ENCODE measurements at regions not wholly inside any gene's neighbourhood (a gene's known extent, or its start where the extent isn't known, plus 50 kb on each side); places are given as distances from the start of the nearest gene placed in this dataset.

DNA sequence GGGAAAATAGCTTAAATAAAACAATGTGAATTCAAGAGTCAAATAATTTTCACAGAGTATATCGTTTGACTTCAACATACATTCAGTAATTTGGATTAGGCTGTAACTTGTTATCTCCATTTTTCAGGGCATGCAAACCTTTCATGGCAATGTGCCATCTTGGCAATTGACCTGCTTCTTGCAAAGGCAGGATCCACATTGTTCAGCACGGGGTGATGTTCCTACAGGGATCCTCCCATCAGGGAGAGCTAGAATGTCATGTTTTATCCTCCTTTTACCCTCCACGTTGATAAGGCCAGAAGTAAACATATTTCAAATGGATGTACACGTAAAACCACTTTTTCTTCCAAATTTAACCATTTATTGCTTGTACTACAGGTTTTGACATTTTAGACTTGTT is 314.4 kb downstream of the GALC start:
- no peak overlapping the region for H3K4ac ChIP-seq (ENCODE audit: low read depth, low read length)
- no peak overlapping the region for H3K14ac ChIP-seq (replicated peaks; ENCODE audit: low read depth, low read length)
- H3K27me3 ChIP-seq (ENCODE audit: control insufficient read depth, insufficient read depth, low read length) = no peaks in the 10 kb centered on the region
- no peak overlapping the region for H2BK120ac ChIP-seq (ENCODE audit: low read depth, low read length)
- no peak overlapping the region for H3K23ac ChIP-seq (ENCODE audit: low read depth, low read length)
- in situ Hi-C loops (cut with MboI; ENCODE audit: low sequenced_read_pairs) = no loop called here
- intact Hi-C loops (cut with micrococcal nuclease) = no loop called here
- no peak for ATAC-seq (ENCODE audit: low read depth)
- H3K9me1 ChIP-seq (ENCODE audit: insufficient read depth, low read length) = no peaks in the 10 kb centered on the region
- H3K9me3 ChIP-seq (ENCODE audit: control insufficient read depth, insufficient read depth, low read length) = no peaks in the 10 kb centered on the region
- no peaks in the 10 kb centered on the region for H3K79me1 ChIP-seq (ENCODE audit: low read depth in 1 of 2, low read length in 2 of 2)
- CTCF ChIA-PET = no interaction called here
- no peak overlapping the region for H3K56ac ChIP-seq (ENCODE audit: extremely low read depth, insufficient read depth, low read length)
- H4K8ac ChIP-seq (ENCODE audit: low read depth in 2 of 2, low read length in 2 of 2) = no peak overlapping the region
- H3K36me3 ChIP-seq (ENCODE audit: control insufficient read depth, insufficient read depth, low read length) = no peaks in the 10 kb centered on the region
- H3K18ac ChIP-seq (ENCODE audit: low read depth, low read length) = no peak overlapping the region
- no peak overlapping the region for H4K91ac ChIP-seq (ENCODE audit: insufficient read depth, low read depth, low read length)
- no peak for DNase-seq
- H3K4me1 ChIP-seq (ENCODE audit: control insufficient read depth, insufficient read depth, low read length) = no peaks in the 10 kb centered on the region
- H3K9ac ChIP-seq (ENCODE audit: low read depth, low read length) = no peak overlapping the region
- no peak overlapping the region for H3K4me3 ChIP-seq (ENCODE audit: insufficient read depth, low read depth, low read length)
- H2AK9ac ChIP-seq (replicated peaks; ENCODE audit: low read depth, low read length, poor library complexity) = no peak overlapping the region
- no peak overlapping the region for H2BK5ac ChIP-seq (ENCODE audit: low read depth, low read length, poor library complexity, severe bottlenecking)
- no peak overlapping the region for H2BK20ac ChIP-seq (ENCODE audit: low read depth, low read length)
- no peak overlapping the region for H2AK5ac ChIP-seq (ENCODE audit: low read depth, low read length)
- no peak overlapping the region for H3K27ac ChIP-seq (ENCODE audit: insufficient read depth, low read length)
- H3K4me2 ChIP-seq (ENCODE audit: low read depth, low read length) = no peak overlapping the region
- H4K20me1 ChIP-seq (ENCODE audit: insufficient read depth, low read length) = no peaks in the 10 kb centered on the region
- dilution Hi-C loops (cut with HindIII; ENCODE audit: low sequenced_read_pairs, unreplicated experiment) = no loop called here
- TF ChIP-seq BHLHE40 (IDR thresholded peaks at IDR 0.05; ENCODE audit: low read depth, low read length) = no peak
- no peak for TF ChIP-seq MAFK (IDR thresholded peaks at IDR 0.05; ENCODE audit: low read depth, low read length)
- TF ChIP-seq CTCF (conservative IDR thresholded peaks at IDR 0.05; ENCODE audit: low read depth, low read length) = no peak
- no peak for TF ChIP-seq POLR2A (IDR thresholded peaks at IDR 0.05; ENCODE audit: low read depth, low read length)
- no peak for TF ChIP-seq MAZ (IDR thresholded peaks at IDR 0.05; ENCODE audit: borderline replicate concordance, low read depth, low read length)
- no peak for TF ChIP-seq RCOR1 (IDR thresholded peaks at IDR 0.05; ENCODE audit: insufficient replicate concordance, low read length)
- no peak for TF ChIP-seq RAD21 (IDR thresholded peaks at IDR 0.05; ENCODE audit: low read length)
- no peak for TF ChIP-seq SMC3 (IDR thresholded peaks at IDR 0.05; ENCODE audit: low read depth, low read length)
- TF ChIP-seq MXI1 (IDR thresholded peaks at IDR 0.05; ENCODE audit: borderline replicate concordance, low read depth, low read length) = no peak
- no peak for TF ChIP-seq FOS (IDR thresholded peaks at IDR 0.05; ENCODE audit: low read depth, low read length)
- no peak for TF ChIP-seq CHD1 (IDR thresholded peaks at IDR 0.05; ENCODE audit: low read depth, low read length)
- TF ChIP-seq NFE2L2 (IDR thresholded peaks at IDR 0.05; ENCODE audit: low read depth, low read length) = no peak
- TF ChIP-seq, protein P1, sequence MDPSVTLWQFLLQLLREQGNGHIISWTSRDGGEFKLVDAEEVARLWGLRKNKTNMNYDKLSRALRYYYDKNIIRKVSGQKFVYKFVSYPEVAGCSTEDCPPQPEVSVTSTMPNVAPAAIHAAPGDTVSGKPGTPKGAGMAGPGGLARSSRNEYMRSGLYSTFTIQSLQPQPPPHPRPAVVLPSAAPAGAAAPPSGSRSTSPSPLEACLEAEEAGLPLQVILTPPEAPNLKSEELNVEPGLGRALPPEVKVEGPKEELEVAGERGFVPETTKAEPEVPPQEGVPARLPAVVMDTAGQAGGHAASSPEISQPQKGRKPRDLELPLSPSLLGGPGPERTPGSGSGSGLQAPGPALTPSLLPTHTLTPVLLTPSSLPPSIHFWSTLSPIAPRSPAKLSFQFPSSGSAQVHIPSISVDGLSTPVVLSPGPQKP (IDR thresholded peaks at IDR 0.05; ENCODE audit: borderline replicate concordance, low read depth, low read length) = no peak
- no peak for TF ChIP-seq USF2 (IDR thresholded peaks at IDR 0.05; ENCODE audit: low read depth, low read length)
- TF ChIP-seq CEBPB (IDR thresholded peaks at IDR 0.05; ENCODE audit: low read depth, low read length) = no peak
- TF ChIP-seq RFX5 (IDR thresholded peaks at IDR 0.05; ENCODE audit: low read depth, low read length) = no peak
- POLR2A ChIA-PET (ENCODE audit: unreplicated experiment) = no interaction called here
- no CpG with 5 or more reads among the region's 4 CpGs for WGBS, 2 experiments (ENCODE audit: extremely low coverage in 2 of 2, insufficient read length in 1 of 2)
- BruUV-seq (replicated peaks) = no TSS peak
- no peak overlapping the region for H4K5ac ChIP-seq (ENCODE audit: low read depth, low read length)
- no peak overlapping the region for H2BK15ac ChIP-seq (ENCODE audit: low read depth, low read length)
- no peak overlapping the region for H2AFZ ChIP-seq (replicated peaks; ENCODE audit: low read length, poor library complexity)

All from IMR-90 (cell line).